HCT116 (cell line): ENCODE measurements at regions not wholly inside any gene's neighbourhood (a gene's known extent, or its start where the extent isn't known, plus 50 kb on each side); places are given as distances from the start of the nearest gene placed in this dataset.

Source experiments
- CTCF ChIP-seq, 3 experiments: fragments of 200-600 bp in 1 of 3; sonication (generic) in 1 of 3; IDR thresholded peaks in 2 of 3; conservative IDR thresholded peaks in 1 of 3; 2 replicates each; pipeline ENCODE4 v1.5.1; 2012 to 2017; ENCODE audit warnings: low read depth in 2 of 3, low read length in 2 of 3, antibody characterized with exemption in 1 of 3, borderline replicate concordance in 1 of 3, control low read depth in 1 of 3, mild to moderate bottlenecking in 1 of 3, mixed read lengths in 1 of 3, mixed run types in 1 of 3, moderate library complexity in 1 of 3; ENCODE audit not compliant: insufficient read depth in 1 of 3
- EZH2 ChIP-seq: fragments of 200-600 bp; sonication (generic); IDR thresholded peaks from 2 replicates; pipeline ENCODE4 v1.6.1; 2017; ENCODE audit warnings: antibody characterized with exemption, mixed run types
- POLR2A ChIP-seq: IDR thresholded peaks from 2 replicates; pipeline ENCODE4 v1.7.0; 2011; ENCODE audit warnings: borderline replicate concordance; ENCODE audit not compliant: insufficient read depth, insufficient read length; ENCODE audit errors: extremely low read depth
- POLR2AphosphoS5 ChIP-seq: IDR thresholded peaks from 2 replicates; pipeline ENCODE4 v1.6.1; 2011; ENCODE audit warnings: mild to moderate bottlenecking, low read depth, low read length, moderate library complexity
- TF ChIP-seq, protein P1 (sequence below): IDR thresholded peaks from 2 replicates; pipeline ENCODE4 v1.6.1; 2011; ENCODE audit warnings: mild to moderate bottlenecking, low read length, moderate library complexity; ENCODE audit not compliant: insufficient replicate concordance; ENCODE audit errors: extremely low read depth
- TF ChIP-seq, protein P2 (sequence below): IDR thresholded peaks from 2 replicates; pipeline ENCODE4 v1.6.1; 2012

DNA sequence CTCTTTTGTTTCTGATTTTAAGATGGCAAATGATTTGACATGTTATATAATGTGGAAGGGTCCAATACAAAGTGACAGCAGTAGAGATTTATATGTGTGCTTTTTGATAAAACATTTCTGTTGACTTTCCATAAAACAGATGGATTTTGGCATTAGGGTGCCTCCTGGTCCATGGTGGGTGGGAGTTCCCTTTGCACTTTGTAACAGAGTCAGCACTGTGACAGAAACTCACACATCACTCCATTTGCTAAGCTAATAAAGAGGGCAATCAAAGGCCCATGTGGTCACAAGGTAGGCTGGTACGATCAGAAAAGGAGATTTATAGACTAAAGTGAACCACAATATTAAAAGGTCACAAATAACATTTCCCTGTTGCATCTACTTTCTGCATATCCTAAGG is 93.3 kb upstream of the NT5C1B start:
- TF ChIP-seq CTCF (IDR thresholded peaks at IDR 0.05 in 2 of 3, conservative IDR thresholded peaks at IDR 0.05 in 1 of 3; ENCODE audit: borderline replicate concordance in 1 of 3, insufficient read depth in 1 of 3, low read depth in 2 of 3, low read length in 2 of 3) (no peak), EZH2 (no peak), POLR2AphosphoS5 (no peak), POLR2A (no peak)
- TF ChIP-seq, protein P1, sequence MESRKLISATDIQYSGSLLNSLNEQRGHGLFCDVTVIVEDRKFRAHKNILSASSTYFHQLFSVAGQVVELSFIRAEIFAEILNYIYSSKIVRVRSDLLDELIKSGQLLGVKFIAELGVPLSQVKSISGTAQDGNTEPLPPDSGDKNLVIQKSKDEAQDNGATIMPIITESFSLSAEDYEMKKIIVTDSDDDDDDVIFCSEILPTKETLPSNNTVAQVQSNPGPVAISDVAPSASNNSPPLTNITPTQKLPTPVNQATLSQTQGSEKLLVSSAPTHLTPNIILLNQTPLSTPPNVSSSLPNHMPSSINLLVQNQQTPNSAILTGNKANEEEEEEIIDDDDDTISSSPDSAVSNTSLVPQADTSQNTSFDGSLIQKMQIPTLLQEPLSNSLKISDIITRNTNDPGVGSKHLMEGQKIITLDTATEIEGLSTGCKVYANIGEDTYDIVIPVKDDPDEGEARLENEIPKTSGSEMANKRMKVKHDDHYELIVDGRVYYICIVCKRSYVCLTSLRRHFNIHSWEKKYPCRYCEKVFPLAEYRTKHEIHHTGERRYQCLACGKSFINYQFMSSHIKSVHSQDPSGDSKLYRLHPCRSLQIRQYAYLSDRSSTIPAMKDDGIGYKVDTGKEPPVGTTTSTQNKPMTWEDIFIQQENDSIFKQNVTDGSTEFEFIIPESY: no peak
- TF ChIP-seq, protein P2, sequence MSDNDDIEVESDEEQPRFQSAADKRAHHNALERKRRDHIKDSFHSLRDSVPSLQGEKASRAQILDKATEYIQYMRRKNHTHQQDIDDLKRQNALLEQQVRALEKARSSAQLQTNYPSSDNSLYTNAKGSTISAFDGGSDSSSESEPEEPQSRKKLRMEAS: no peak
